GM10266 (cell line): ENCODE measurements at regions not wholly inside any gene's neighbourhood (a gene's known extent, or its start where the extent isn't known, plus 50 kb on each side); places are given as distances from the start of the nearest gene placed in this dataset.

Source experiments
- DNase-seq: peaks from one replicate; pipeline ENCODE4 v3.0.0; 2012; ENCODE audit errors: extremely low spot score
- TF ChIP-seq, protein P1 (sequence below): IDR thresholded peaks from 2 replicates; pipeline ENCODE4 v1.5.1; 2012; ENCODE audit warnings: mild to moderate bottlenecking, low read depth; ENCODE audit not compliant: control insufficient read depth, insufficient read depth; ENCODE audit errors: missing control alignments

DNA sequence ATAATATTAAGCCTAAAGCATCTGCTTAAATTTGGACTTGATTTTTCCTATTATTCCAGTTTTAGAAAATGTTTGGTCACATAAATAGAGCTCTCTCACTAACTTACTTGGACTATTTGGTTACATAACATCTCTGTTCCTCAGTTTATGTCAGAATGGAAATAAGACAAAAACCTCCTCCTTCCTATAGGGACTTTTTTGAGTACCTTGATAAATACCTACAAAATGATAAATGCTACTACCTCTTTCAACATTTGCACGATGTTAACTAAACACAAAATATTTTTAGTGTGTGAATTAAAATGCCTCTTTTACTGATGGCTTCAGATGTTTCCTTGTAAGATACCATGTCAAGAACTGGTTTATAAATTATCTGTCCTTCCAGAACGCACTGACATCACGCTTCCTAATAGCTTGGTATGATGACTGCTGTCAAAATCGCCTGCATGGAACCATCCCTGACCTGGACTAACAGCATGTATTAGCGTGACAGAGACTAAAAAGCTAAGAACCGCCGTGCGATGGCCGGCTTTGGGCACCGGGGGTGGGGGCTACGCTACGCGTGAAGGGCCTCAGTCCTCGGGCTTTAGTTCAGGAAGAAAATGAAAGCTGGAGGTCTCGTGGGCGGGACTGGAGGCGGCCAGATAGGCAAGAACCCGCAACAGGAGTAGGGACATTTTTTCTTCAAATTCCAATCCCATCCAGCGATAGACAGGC lies 133.2 kb upstream of the BARHL2 start:
- DNase-seq = no peak
- TF ChIP-seq, protein P1, sequence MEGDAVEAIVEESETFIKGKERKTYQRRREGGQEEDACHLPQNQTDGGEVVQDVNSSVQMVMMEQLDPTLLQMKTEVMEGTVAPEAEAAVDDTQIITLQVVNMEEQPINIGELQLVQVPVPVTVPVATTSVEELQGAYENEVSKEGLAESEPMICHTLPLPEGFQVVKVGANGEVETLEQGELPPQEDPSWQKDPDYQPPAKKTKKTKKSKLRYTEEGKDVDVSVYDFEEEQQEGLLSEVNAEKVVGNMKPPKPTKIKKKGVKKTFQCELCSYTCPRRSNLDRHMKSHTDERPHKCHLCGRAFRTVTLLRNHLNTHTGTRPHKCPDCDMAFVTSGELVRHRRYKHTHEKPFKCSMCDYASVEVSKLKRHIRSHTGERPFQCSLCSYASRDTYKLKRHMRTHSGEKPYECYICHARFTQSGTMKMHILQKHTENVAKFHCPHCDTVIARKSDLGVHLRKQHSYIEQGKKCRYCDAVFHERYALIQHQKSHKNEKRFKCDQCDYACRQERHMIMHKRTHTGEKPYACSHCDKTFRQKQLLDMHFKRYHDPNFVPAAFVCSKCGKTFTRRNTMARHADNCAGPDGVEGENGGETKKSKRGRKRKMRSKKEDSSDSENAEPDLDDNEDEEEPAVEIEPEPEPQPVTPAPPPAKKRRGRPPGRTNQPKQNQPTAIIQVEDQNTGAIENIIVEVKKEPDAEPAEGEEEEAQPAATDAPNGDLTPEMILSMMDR = no peak

GRCh38 chr1:90841473-90841872 lies 124.4 kb upstream of the BARHL2 start:
- TF ChIP-seq, protein P1 = no peak

DNA sequence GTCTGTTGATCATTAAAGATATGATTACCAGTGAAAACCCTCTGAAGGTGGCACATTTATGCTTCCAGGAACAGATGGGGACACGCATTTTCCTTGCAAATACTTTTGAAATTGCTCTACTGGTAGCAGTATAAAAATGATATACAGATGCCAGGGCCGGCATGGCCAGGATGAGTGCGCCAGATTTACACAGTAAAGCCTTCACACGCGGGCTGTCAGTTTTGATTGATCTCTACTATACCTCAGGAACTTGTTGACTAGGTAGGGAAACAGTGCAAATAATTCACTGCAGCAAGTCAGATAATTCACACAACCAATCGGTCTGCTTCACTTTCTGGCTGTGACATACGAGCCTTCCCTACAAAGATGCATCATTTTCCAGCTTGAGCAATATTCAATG lies 123.2 kb upstream of the BARHL2 start:
- TF ChIP-seq, protein P1 = no peak
- no peak for DNase-seq

More at GRCh38 chr1:90841473-90841872, 124.4 kb upstream of the BARHL2 start:
- DNase-seq = no peak

- DNase-seq = no peak
- TF ChIP-seq, protein P1 = no peak
These were observed 122.2 kb upstream of the BARHL2 start for GRCh38 chr1:90839323-90839722.

DNA sequence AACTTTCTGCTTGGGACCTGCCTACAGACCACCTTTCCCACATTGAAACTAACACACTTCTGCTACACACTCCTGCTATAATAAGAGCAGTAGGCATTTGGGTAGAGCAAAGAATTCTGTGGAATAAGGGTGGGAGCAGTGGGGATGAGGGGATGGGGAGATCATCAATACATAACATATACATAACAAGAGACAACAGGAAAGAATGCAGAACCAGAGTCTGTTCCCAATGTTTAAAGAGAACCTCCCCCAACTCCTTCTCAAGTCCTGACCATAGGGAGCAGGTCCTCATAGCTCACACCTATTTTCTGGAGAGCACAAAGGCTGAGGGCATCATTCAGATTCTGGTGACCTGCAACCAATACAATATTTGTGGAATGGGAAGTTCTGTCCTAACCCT lies 121.6 kb upstream of the BARHL2 start:
- no peak for DNase-seq
- TF ChIP-seq, protein P1 = no peak

DNA sequence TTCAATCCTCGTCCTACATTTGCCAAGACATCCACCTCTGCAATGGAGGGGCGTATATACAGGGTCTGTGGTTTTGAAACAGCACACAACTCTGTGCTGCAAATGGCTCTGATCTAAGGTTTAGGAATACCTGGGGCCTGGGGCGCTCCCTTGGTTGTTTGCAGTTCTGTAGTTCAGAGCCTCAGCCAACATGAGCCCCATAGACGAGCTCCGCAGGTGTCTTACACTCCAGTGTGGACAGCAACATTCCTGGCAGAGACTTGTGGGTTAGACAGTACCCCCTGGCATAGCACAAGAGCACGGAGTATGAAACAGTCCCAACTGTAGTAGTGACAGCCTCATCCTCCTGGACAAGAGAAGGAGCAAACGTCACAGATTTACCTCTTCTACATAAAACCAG lies 120.3 kb upstream of the BARHL2 start:
- TF ChIP-seq, protein P1 = no peak
- no peak for DNase-seq

GRCh38 chr1:90836345-90836679 lies 119.2 kb upstream of the BARHL2 start:
- TF ChIP-seq, protein P1 = no peak
- no peak for DNase-seq
